ENCODE measurements at regions not wholly inside any gene's neighbourhood (a gene's known extent, or its start where the extent isn't known, plus 50 kb on each side); places are given as distances from the start of the nearest gene placed in this dataset.

GRCh38 chr9:91001146-91001611, 199.6 kb downstream of the SYK start:
- CTCF ChIA-PET, result no interaction called here
- POLR2A ChIA-PET, result no interaction called here
- DNase-seq (ENCODE audit: extremely low spot score), result no peak

GRCh38 chr9:91004484-91004883, 202.9 kb downstream of the SYK start:
- ChIA-PET POLR2A (no interaction called here), CTCF (no interaction called here)
- TF ChIP-seq LEF1 (IDR thresholded peaks at IDR 0.05; ENCODE audit: borderline replicate concordance) (no peak), ELF4 (IDR thresholded peaks at IDR 0.05) (no peak), SP1 (IDR thresholded peaks at IDR 0.05) (no peak), ARNT (IDR thresholded peaks at IDR 0.05) (no peak), TARDBP (IDR thresholded peaks at IDR 0.05) (no peak), PKNOX1 (IDR thresholded peaks at IDR 0.05) (no peak), FOXA1 (IDR thresholded peaks at IDR 0.05) (no peak), FOXK2 (IDR thresholded peaks at IDR 0.05) (no peak), NFRKB (IDR thresholded peaks at IDR 0.05) (no peak), BHLHE40 (IDR thresholded peaks at IDR 0.05; ENCODE audit: borderline replicate concordance) (no peak), HDGF (IDR thresholded peaks at IDR 0.05; ENCODE audit: borderline replicate concordance) (no peak), ZNF384 (IDR thresholded peaks at IDR 0.05) (no peak), SUZ12 (IDR thresholded peaks at IDR 0.05) (no peak), FOXM1 (IDR thresholded peaks at IDR 0.05; ENCODE audit: borderline replicate concordance) (no peak), L3MBTL2 (conservative IDR thresholded peaks at IDR 0.05) (no peak), CTBP1 (IDR thresholded peaks at IDR 0.05; ENCODE audit: borderline replicate concordance) (no peak)
- no peak for DNase-seq (ENCODE audit: extremely low spot score)

More at GRCh38 chr9:91001146-91001611, 199.6 kb downstream of the SYK start:
- TF ChIP-seq FOXA1 (IDR thresholded peaks at IDR 0.05), result no peak
- no peak for TF ChIP-seq FOXM1 (IDR thresholded peaks at IDR 0.05; ENCODE audit: borderline replicate concordance)
- TF ChIP-seq FOXK2 (IDR thresholded peaks at IDR 0.05), result no peak
- TF ChIP-seq ARNT (IDR thresholded peaks at IDR 0.05), result no peak
- TF ChIP-seq L3MBTL2 (conservative IDR thresholded peaks at IDR 0.05), result no peak
- no peak for TF ChIP-seq ZNF384 (IDR thresholded peaks at IDR 0.05)
- TF ChIP-seq BHLHE40 (IDR thresholded peaks at IDR 0.05; ENCODE audit: borderline replicate concordance), result no peak
- no peak for TF ChIP-seq HDGF (IDR thresholded peaks at IDR 0.05; ENCODE audit: borderline replicate concordance)
- TF ChIP-seq CTBP1 (IDR thresholded peaks at IDR 0.05; ENCODE audit: borderline replicate concordance), result no peak
- TF ChIP-seq NFRKB (IDR thresholded peaks at IDR 0.05), result no peak
- no peak for TF ChIP-seq SUZ12 (IDR thresholded peaks at IDR 0.05)

- DNase-seq (ENCODE audit: extremely low spot score), result no peak
- CTCF ChIA-PET, result interaction anchor here (0.6 kb wide), 1 partner anchor 579 kb away, joined by 3 read pairs; no protein-coding TSS in a partner anchor
- TF ChIP-seq CTBP1 (IDR thresholded peaks at IDR 0.05; ENCODE audit: borderline replicate concordance) (no peak), PKNOX1 (IDR thresholded peaks at IDR 0.05) (no peak), TARDBP (IDR thresholded peaks at IDR 0.05) (no peak), FOXM1 (IDR thresholded peaks at IDR 0.05; ENCODE audit: borderline replicate concordance) (no peak), SP1 (IDR thresholded peaks at IDR 0.05) (no peak), NFRKB (IDR thresholded peaks at IDR 0.05) (no peak), HDGF (IDR thresholded peaks at IDR 0.05; ENCODE audit: borderline replicate concordance) (no peak), BHLHE40 (IDR thresholded peaks at IDR 0.05; ENCODE audit: borderline replicate concordance) (no peak), ARNT (IDR thresholded peaks at IDR 0.05) (no peak), ELF4 (IDR thresholded peaks at IDR 0.05) (no peak), ZNF384 (IDR thresholded peaks at IDR 0.05) (no peak), L3MBTL2 (conservative IDR thresholded peaks at IDR 0.05) (no peak), SUZ12 (IDR thresholded peaks at IDR 0.05) (no peak), FOXA1 (IDR thresholded peaks at IDR 0.05) (no peak), FOXK2 (IDR thresholded peaks at IDR 0.05) (no peak), LEF1 (IDR thresholded peaks at IDR 0.05; ENCODE audit: borderline replicate concordance) (no peak)
- POLR2A ChIA-PET, result no interaction called here
These were observed 203.4 kb downstream of the SYK start for GRCh38 chr9:91004992-91005391.

- ChIA-PET CTCF (no interaction called here), POLR2A (no interaction called here)
- no peak for DNase-seq (ENCODE audit: extremely low spot score)
- no peak for TF ChIP-seq ZNF384 (IDR thresholded peaks at IDR 0.05)
- TF ChIP-seq BHLHE40 (IDR thresholded peaks at IDR 0.05; ENCODE audit: borderline replicate concordance), result no peak
- no peak for TF ChIP-seq ARNT (IDR thresholded peaks at IDR 0.05)
- TF ChIP-seq LEF1 (IDR thresholded peaks at IDR 0.05; ENCODE audit: borderline replicate concordance), result no peak
- TF ChIP-seq NFRKB (IDR thresholded peaks at IDR 0.05), result no peak
- TF ChIP-seq L3MBTL2 (conservative IDR thresholded peaks at IDR 0.05), result no peak
- no peak for TF ChIP-seq FOXA1 (IDR thresholded peaks at IDR 0.05)
- TF ChIP-seq SP1 (IDR thresholded peaks at IDR 0.05), result no peak
- no peak for TF ChIP-seq FOXM1 (IDR thresholded peaks at IDR 0.05; ENCODE audit: borderline replicate concordance)
- TF ChIP-seq HDGF (IDR thresholded peaks at IDR 0.05; ENCODE audit: borderline replicate concordance), result no peak
- no peak for TF ChIP-seq FOXK2 (IDR thresholded peaks at IDR 0.05)
- no peak for TF ChIP-seq TARDBP (IDR thresholded peaks at IDR 0.05)
- no peak for TF ChIP-seq ELF4 (IDR thresholded peaks at IDR 0.05)
- no peak for TF ChIP-seq SUZ12 (IDR thresholded peaks at IDR 0.05)
- TF ChIP-seq PKNOX1 (IDR thresholded peaks at IDR 0.05), result no peak
- TF ChIP-seq CTBP1 (IDR thresholded peaks at IDR 0.05; ENCODE audit: borderline replicate concordance), result no peak
These were observed 204.4 kb downstream of the SYK start for GRCh38 chr9:91006046-91006445.

- no peak for DNase-seq (ENCODE audit: extremely low spot score)
- CTCF ChIA-PET, result no interaction called here
- no peak for TF ChIP-seq ARNT (IDR thresholded peaks at IDR 0.05)
- no peak for TF ChIP-seq CTBP1 (IDR thresholded peaks at IDR 0.05; ENCODE audit: borderline replicate concordance)
- TF ChIP-seq TARDBP (IDR thresholded peaks at IDR 0.05), result no peak
- no peak for TF ChIP-seq SUZ12 (IDR thresholded peaks at IDR 0.05)
- TF ChIP-seq PKNOX1 (IDR thresholded peaks at IDR 0.05), result no peak
- no peak for TF ChIP-seq NFRKB (IDR thresholded peaks at IDR 0.05)
- no peak for TF ChIP-seq SP1 (IDR thresholded peaks at IDR 0.05)
- TF ChIP-seq FOXA1 (IDR thresholded peaks at IDR 0.05), result no peak
- TF ChIP-seq FOXM1 (IDR thresholded peaks at IDR 0.05; ENCODE audit: borderline replicate concordance), result no peak
- POLR2A ChIA-PET, result no interaction called here
These were observed 206.9 kb downstream of the SYK start for GRCh38 chr9:91008568-91008967.

Measured in HEK293T (cell line).